PC-3 (cell line): ENCODE measurements at regions not wholly inside any gene's neighbourhood (a gene's known extent, or its start where the extent isn't known, plus 50 kb on each side); places are given as distances from the start of the nearest gene placed in this dataset.
"Not testable (repeated sequence)": the region's sequence is repeated elsewhere in the genome, so short reads cannot be mapped to it uniquely, and the experiment has no call there.

Experiments used
- EZH2phosphoT487 ChIP-seq: fragments of 300-600 bp; sonication (generic); IDR thresholded peaks from 2 replicates; pipeline ENCODE4 v1.6.1; 2018; ENCODE audit warnings: mild to moderate bottlenecking, antibody characterized with exemption, low read length, borderline replicate concordance
- TF ChIP-seq, protein P1 (sequence below): fragments of 300-600 bp; sonication (generic); conservative IDR thresholded peaks from 2 replicates; pipeline ENCODE4 v1.5.1; 2017; ENCODE audit warnings: antibody characterized with exemption, low read depth, mild to moderate bottlenecking, low read length

DNA sequence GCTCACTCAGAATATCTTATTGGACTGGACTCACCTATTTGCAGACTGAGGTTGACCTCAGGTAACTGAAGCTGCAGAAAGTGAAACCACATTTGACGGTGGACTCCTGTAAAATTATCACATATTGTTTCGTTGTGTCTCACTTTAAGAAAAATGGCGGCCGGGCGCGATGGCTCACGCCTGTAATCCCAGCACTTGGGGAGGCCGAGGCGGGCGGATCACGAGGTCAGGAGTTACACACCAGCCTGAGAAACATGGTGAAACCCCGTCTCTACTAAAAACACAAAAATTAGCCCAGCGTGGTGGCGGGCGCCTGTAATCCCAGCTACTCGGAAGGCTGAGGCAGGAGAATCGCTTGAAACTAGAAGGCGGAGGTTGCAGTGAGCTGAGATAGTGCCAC lies 209.0 kb upstream of the NFIA start:
- TF ChIP-seq, protein P1, sequence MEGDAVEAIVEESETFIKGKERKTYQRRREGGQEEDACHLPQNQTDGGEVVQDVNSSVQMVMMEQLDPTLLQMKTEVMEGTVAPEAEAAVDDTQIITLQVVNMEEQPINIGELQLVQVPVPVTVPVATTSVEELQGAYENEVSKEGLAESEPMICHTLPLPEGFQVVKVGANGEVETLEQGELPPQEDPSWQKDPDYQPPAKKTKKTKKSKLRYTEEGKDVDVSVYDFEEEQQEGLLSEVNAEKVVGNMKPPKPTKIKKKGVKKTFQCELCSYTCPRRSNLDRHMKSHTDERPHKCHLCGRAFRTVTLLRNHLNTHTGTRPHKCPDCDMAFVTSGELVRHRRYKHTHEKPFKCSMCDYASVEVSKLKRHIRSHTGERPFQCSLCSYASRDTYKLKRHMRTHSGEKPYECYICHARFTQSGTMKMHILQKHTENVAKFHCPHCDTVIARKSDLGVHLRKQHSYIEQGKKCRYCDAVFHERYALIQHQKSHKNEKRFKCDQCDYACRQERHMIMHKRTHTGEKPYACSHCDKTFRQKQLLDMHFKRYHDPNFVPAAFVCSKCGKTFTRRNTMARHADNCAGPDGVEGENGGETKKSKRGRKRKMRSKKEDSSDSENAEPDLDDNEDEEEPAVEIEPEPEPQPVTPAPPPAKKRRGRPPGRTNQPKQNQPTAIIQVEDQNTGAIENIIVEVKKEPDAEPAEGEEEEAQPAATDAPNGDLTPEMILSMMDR, result not testable (repeated sequence)
- TF ChIP-seq EZH2phosphoT487, result not testable (repeated sequence)
